ENCODE measurements at regions not wholly inside any gene's neighbourhood (a gene's known extent, or its start where the extent isn't known, plus 50 kb on each side); places are given as distances from the start of the nearest gene placed in this dataset.
"Not testable (repeated sequence)": the region's sequence is repeated elsewhere in the genome, so short reads cannot be mapped to it uniquely, and the experiment has no call there.

DNA sequence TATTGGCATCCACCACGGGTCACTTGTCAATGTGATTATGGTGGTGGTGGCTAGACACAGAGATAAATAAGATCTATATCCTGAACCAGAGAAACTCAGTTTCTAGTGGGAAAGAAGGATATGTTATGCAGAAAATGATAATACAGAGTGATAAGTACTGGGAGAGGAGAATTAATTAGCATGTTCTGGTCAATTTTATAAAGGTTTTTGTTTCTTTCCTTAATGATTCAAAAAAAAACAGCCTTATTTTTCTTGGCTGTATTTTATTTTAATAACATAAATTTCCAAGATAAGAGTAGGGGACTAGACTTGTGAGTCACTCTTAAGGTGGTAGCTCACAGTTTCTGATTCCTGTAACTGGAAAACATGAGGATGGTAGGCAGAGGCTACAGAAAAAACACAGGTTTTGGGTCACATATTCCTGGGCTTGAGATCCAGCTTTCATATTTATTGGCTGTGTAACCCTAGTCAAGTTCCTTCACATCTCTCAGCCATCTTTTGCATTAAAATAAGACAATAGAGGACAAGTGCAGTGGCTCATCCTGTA lies 350.3 kb upstream of the RPS23 start:
- peak; percentile 54 for DNase-seq
- TF ChIP-seq, protein P1, sequence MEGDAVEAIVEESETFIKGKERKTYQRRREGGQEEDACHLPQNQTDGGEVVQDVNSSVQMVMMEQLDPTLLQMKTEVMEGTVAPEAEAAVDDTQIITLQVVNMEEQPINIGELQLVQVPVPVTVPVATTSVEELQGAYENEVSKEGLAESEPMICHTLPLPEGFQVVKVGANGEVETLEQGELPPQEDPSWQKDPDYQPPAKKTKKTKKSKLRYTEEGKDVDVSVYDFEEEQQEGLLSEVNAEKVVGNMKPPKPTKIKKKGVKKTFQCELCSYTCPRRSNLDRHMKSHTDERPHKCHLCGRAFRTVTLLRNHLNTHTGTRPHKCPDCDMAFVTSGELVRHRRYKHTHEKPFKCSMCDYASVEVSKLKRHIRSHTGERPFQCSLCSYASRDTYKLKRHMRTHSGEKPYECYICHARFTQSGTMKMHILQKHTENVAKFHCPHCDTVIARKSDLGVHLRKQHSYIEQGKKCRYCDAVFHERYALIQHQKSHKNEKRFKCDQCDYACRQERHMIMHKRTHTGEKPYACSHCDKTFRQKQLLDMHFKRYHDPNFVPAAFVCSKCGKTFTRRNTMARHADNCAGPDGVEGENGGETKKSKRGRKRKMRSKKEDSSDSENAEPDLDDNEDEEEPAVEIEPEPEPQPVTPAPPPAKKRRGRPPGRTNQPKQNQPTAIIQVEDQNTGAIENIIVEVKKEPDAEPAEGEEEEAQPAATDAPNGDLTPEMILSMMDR (IDR thresholded peaks at IDR 0.05; ENCODE audit: low read depth, low read length, missing control alignments), result no peak
- Histone ChIP-seq H3K4me3 (ENCODE audit: low read depth, low read length) (no peak overlapping the region), H3K36me3 (replicated peaks) (no peaks in the 10 kb centered on the region), H3K27me3 (replicated peaks) (no peaks in the 10 kb centered on the region), H3K27ac (peak overlapping the region; percentile 56)
- in situ Hi-C loops (cut with HindIII; ENCODE audit: low pct_ligation_motif_present, low sequenced_read_pairs), result no loop called here

DNA sequence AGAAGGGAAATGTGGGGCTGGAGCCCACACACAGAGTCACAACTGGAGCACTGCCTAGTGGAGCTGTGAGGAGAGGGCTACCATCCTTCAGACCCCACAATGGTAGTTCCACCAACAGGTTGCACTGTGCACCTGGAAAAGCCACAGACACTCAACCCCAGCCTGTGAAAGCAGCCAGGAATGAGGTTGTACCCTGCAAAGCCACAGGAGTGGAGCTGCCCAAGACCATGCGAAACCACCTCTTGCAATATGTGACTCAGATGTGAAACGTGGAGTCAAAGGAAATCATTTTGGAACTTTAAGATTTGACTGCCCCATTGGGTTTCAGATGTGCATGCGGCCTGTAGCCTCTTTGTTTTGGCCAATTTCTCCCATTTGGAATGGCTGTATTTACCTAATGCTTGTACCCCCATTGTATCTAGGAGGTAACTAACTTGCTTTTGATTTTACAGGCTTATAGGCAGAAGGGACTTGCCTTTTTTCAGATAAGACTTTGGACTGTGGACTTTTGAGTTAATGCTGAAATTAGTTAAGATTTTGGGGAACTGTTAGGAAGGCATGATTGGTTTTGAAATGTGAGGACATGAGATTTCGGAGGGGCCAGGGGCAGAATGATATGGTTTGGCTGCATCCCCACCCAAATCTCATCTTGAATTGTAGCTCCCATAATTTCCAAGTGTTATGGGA lies 348.9 kb upstream of the RPS23 start:
- DNase-seq; H3K4me3 ChIP-seq (ENCODE audit: low read depth, low read length); H3K27me3 ChIP-seq (replicated peaks); H3K36me3 ChIP-seq (replicated peaks); H3K27ac ChIP-seq; in situ Hi-C loops (cut with HindIII; ENCODE audit: low pct_ligation_motif_present, low sequenced_read_pairs): not testable (repeated sequence)

DNA sequence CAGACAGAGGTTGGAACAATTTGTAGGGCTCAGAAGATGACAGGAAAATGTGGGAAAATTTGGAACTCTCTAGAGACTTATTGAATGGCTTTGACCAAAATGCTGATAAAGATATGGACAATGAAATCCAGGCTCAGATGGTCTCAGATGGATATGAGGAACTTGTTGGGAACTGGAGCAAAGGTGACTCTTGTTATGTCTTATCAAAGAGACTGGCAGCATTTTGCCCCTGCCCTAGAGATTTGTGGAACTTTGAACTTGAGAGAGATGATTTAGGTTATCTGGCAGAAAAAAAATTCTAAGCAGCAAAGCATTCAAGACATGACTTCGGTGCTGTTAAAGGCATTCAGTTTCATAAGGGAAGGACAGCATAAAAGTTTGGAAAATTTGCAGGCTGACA lies 347.9 kb upstream of the RPS23 start:
- H3K27ac ChIP-seq; H3K36me3 ChIP-seq (replicated peaks); H3K4me3 ChIP-seq (ENCODE audit: low read depth, low read length); DNase-seq; H3K27me3 ChIP-seq (replicated peaks); in situ Hi-C loops (cut with HindIII; ENCODE audit: low pct_ligation_motif_present, low sequenced_read_pairs): not testable (repeated sequence)

DNA sequence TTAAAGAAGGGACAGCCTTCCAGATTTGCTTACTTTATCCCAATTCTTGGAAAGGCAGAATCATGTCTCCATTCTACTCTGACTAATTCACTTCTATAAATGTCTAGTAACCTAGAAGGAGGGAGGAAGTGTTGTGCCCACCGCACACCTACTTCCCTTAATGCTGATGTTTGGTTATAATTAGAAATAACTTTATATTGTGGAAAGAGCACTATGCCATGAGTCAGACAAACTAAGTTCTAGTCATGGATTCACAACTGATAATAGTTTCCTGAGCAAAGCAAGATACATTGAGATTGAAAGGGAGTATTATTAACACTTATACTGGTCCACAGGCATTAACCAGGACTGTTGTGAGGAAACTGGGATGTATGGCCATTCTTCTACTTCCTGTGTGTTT lies 345.9 kb upstream of the RPS23 start:
- in situ Hi-C loops (cut with HindIII; ENCODE audit: low pct_ligation_motif_present, low sequenced_read_pairs), result no loop called here
- DNase-seq, result no peak

GRCh38 chr5:82622711-82623514 lies 344.8 kb upstream of the RPS23 start:
- Histone ChIP-seq H3K27me3 (replicated peaks) (no peaks in the 10 kb centered on the region), H3K27ac (no peak overlapping the region), H3K36me3 (replicated peaks) (no peaks in the 10 kb centered on the region), H3K4me3 (ENCODE audit: low read depth, low read length) (no peak overlapping the region)
- TF ChIP-seq, protein P1 (IDR thresholded peaks at IDR 0.05; ENCODE audit: low read depth, low read length, missing control alignments), result no peak
- DNase-seq, result no peak
- in situ Hi-C loops (cut with HindIII; ENCODE audit: low pct_ligation_motif_present, low sequenced_read_pairs), result no loop called here

More for the DNA sequence above, 345.9 kb upstream of the RPS23 start:
- Histone ChIP-seq H3K27me3 (replicated peaks) (no peaks in the 10 kb centered on the region), H3K27ac (no peak overlapping the region), H3K4me3 (ENCODE audit: low read depth, low read length) (no peak overlapping the region), H3K36me3 (replicated peaks) (no peaks in the 10 kb centered on the region)
- TF ChIP-seq, protein P1 (IDR thresholded peaks at IDR 0.05; ENCODE audit: low read depth, low read length, missing control alignments), result no peak

DNA sequence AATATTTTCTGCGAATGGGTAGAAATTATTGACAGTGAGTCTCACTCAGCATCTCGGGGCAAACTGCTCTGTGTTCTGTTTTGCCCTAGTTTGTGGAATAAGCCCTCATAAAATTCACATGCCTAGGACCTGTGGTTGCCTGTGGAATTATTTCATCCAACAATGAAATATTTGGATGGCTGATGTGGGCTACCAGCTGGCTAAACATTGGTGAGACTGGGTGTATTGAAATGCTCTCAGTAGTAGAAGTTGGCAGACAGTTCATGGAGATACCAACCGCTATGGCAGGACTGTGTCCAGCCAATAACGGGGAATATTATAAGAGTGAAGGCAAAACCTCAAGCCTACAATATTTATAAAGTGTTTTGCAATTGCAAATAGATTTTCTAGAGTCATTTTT lies 344.1 kb upstream of the RPS23 start:
- Histone ChIP-seq H3K4me3 (ENCODE audit: low read depth, low read length) (no peak overlapping the region), H3K27me3 (replicated peaks) (no peaks in the 10 kb centered on the region), H3K27ac (no peak overlapping the region), H3K36me3 (replicated peaks) (no peaks in the 10 kb centered on the region)
- DNase-seq, result no peak
- TF ChIP-seq, protein P1 (IDR thresholded peaks at IDR 0.05; ENCODE audit: low read depth, low read length, missing control alignments), result no peak
- in situ Hi-C loops (cut with HindIII; ENCODE audit: low pct_ligation_motif_present, low sequenced_read_pairs), result no loop called here
